ENCODE measurements at regions not wholly inside any gene's neighbourhood (a gene's known extent, or its start where the extent isn't known, plus 50 kb on each side); places are given as distances from the start of the nearest gene placed in this dataset.

DNA sequence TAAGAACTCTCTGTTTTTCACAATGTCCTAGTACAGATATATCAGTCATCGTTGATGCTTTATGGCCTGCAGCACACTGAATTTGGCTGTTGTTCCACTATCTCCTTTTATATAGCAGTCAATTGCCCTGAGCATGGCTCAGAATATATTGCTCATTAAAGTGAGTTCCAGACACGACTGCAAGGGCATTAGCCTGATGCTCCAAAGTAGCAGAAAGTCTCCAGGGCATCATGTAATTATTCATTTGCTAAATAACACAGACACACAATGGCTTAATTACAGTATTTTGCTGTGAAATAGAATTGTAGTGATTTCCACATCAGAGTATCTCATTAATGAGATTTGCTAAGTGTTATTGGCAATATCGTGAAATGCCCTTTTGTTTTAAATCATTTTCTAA is 1167.5 kb downstream of the AACS start:
- H3K27me3 ChIP-seq (ENCODE audit: insufficient read depth, low read length), result no peaks in the 10 kb centered on the region
- H4K20me1 ChIP-seq (ENCODE audit: insufficient read depth, low read length), result no peaks in the 10 kb centered on the region
- TF ChIP-seq, protein P1, sequence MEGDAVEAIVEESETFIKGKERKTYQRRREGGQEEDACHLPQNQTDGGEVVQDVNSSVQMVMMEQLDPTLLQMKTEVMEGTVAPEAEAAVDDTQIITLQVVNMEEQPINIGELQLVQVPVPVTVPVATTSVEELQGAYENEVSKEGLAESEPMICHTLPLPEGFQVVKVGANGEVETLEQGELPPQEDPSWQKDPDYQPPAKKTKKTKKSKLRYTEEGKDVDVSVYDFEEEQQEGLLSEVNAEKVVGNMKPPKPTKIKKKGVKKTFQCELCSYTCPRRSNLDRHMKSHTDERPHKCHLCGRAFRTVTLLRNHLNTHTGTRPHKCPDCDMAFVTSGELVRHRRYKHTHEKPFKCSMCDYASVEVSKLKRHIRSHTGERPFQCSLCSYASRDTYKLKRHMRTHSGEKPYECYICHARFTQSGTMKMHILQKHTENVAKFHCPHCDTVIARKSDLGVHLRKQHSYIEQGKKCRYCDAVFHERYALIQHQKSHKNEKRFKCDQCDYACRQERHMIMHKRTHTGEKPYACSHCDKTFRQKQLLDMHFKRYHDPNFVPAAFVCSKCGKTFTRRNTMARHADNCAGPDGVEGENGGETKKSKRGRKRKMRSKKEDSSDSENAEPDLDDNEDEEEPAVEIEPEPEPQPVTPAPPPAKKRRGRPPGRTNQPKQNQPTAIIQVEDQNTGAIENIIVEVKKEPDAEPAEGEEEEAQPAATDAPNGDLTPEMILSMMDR (IDR thresholded peaks at IDR 0.05; ENCODE audit: extremely low read depth, low read depth, low read length), result no peak
- DNase-seq (ENCODE audit: insufficient read length, low spot score, missing footprints), result no peak
- H3K4me2 ChIP-seq (ENCODE audit: insufficient read depth, low read length), result no peak overlapping the region
- no peaks in the 10 kb centered on the region for H3K9me3 ChIP-seq (ENCODE audit: low read depth, low read length)
- no peaks in the 10 kb centered on the region for H3K36me3 ChIP-seq (ENCODE audit: insufficient read depth, low read length)
- no peaks in the 10 kb centered on the region for H3K79me2 ChIP-seq (ENCODE audit: insufficient read depth, low read length)
- H3K4me3 ChIP-seq (ENCODE audit: insufficient read depth, low read length), result no peak overlapping the region
- H3K4me1 ChIP-seq (ENCODE audit: insufficient read depth, low read length), result no peaks in the 10 kb centered on the region
- H2AFZ ChIP-seq (ENCODE audit: low read length), result no peak overlapping the region
- H3K27ac ChIP-seq (ENCODE audit: low read depth, low read length), result no peak overlapping the region

DNA sequence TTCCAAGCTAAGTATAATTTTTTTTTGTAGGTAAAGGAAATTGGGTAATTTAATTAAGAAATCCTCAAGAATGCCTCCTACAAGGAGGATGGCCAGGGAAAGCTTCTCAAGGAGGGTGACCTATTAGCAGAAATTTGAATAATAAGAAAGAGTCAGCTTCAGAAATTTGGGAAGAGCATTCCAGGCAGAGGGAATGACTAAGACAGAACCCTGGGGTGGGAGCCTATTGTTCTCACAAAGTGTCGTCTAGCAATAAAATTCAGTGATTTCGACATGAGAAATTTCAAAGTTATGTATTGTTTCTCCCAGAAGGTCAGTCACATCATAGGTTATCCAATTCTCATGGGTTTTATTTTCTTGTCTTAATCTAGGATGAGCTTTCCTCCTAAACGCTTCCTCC is 1168.4 kb downstream of the AACS start:
- no peak overlapping the region for H2AFZ ChIP-seq (ENCODE audit: low read length)
- H3K4me2 ChIP-seq (ENCODE audit: insufficient read depth, low read length), result no peak overlapping the region
- no peaks in the 10 kb centered on the region for H4K20me1 ChIP-seq (ENCODE audit: insufficient read depth, low read length)
- no peaks in the 10 kb centered on the region for H3K36me3 ChIP-seq (ENCODE audit: insufficient read depth, low read length)
- H3K27me3 ChIP-seq (ENCODE audit: insufficient read depth, low read length), result no peaks in the 10 kb centered on the region
- no peak overlapping the region for H3K4me3 ChIP-seq (ENCODE audit: insufficient read depth, low read length)
- no peak overlapping the region for H3K27ac ChIP-seq (ENCODE audit: low read depth, low read length)
- DNase-seq (ENCODE audit: insufficient read length, low spot score, missing footprints), result no peak
- TF ChIP-seq, protein P1 (IDR thresholded peaks at IDR 0.05; ENCODE audit: extremely low read depth, low read depth, low read length), result no peak
- no peaks in the 10 kb centered on the region for H3K9me3 ChIP-seq (ENCODE audit: low read depth, low read length)
- no peaks in the 10 kb centered on the region for H3K4me1 ChIP-seq (ENCODE audit: insufficient read depth, low read length)
- H3K79me2 ChIP-seq (ENCODE audit: insufficient read depth, low read length), result no peaks in the 10 kb centered on the region

DNA sequence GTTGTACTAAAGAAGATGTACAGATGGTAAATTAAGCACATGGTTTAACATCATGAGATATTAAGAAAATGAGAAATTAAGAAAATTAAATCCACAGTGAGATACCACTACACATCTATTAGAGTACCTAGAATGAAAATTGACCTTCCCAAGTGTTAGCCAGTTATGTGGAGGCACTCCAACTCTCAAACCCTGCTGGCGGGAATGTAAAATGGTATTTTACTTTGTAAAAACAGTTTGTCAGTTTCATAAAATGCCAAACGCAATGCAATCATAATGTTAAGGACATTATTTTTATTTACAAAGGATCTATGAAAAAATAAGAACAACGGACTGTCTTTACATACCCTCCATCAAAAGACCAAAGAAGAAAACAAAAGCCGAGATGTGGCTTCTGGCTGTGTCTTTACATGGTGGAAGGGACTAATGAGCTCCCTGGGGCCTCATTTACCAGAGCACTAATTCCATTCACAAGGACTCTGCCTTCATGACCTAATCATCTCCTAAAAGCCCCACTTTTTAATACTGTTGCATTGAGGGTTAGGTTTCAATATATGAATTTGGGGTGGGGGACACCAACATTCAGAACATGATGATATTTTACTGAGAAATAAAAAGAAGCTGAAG is 1178.7 kb downstream of the AACS start:
- no peaks in the 10 kb centered on the region for H3K4me1 ChIP-seq (ENCODE audit: insufficient read depth, low read length)
- no peaks in the 10 kb centered on the region for H3K36me3 ChIP-seq (ENCODE audit: insufficient read depth, low read length)
- H3K9me3 ChIP-seq (ENCODE audit: low read depth, low read length), result no peaks in the 10 kb centered on the region
- H3K4me3 ChIP-seq (ENCODE audit: insufficient read depth, low read length), result no peak overlapping the region
- no peak overlapping the region for H2AFZ ChIP-seq (ENCODE audit: low read length)
- no peak for DNase-seq (ENCODE audit: insufficient read length, low spot score, missing footprints)
- no peaks in the 10 kb centered on the region for H3K79me2 ChIP-seq (ENCODE audit: insufficient read depth, low read length)
- no peak overlapping the region for H3K4me2 ChIP-seq (ENCODE audit: insufficient read depth, low read length)
- no peaks in the 10 kb centered on the region for H3K27me3 ChIP-seq (ENCODE audit: insufficient read depth, low read length)
- no peaks in the 10 kb centered on the region for H4K20me1 ChIP-seq (ENCODE audit: insufficient read depth, low read length)
- no peak overlapping the region for H3K27ac ChIP-seq (ENCODE audit: low read depth, low read length)
- TF ChIP-seq, protein P1 (IDR thresholded peaks at IDR 0.05; ENCODE audit: extremely low read depth, low read depth, low read length), result no peak

DNA sequence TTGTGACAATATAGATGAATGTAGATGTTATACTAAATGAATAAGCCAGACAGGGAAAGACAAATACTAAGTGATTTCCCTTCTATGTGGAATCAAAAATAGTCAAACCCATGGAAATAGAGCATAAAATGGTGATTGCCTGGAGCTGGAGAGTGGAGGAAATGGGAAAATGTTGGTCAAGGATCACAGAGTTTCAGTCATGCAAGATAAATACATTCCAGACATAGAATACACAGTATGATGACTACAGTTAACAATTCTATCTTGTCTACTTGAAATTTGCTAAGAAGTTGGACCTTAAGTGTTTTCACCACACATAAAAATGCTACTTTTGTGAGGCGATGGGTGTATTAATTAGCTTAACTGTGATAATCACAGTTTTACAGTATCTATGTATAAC is 1182.7 kb downstream of the AACS start:
- H3K79me2 ChIP-seq (ENCODE audit: insufficient read depth, low read length), result no peaks in the 10 kb centered on the region
- no peaks in the 10 kb centered on the region for H4K20me1 ChIP-seq (ENCODE audit: insufficient read depth, low read length)
- no peak overlapping the region for H3K4me3 ChIP-seq (ENCODE audit: insufficient read depth, low read length)
- no peak overlapping the region for H2AFZ ChIP-seq (ENCODE audit: low read length)
- TF ChIP-seq, protein P1 (IDR thresholded peaks at IDR 0.05; ENCODE audit: extremely low read depth, low read depth, low read length), result no peak
- no peak overlapping the region for H3K4me2 ChIP-seq (ENCODE audit: insufficient read depth, low read length)
- DNase-seq (ENCODE audit: insufficient read length, low spot score, missing footprints), result no peak
- no peaks in the 10 kb centered on the region for H3K4me1 ChIP-seq (ENCODE audit: insufficient read depth, low read length)
- H3K9me3 ChIP-seq (ENCODE audit: low read depth, low read length), result no peaks in the 10 kb centered on the region
- no peaks in the 10 kb centered on the region for H3K27me3 ChIP-seq (ENCODE audit: insufficient read depth, low read length)
- no peaks in the 10 kb centered on the region for H3K36me3 ChIP-seq (ENCODE audit: insufficient read depth, low read length)
- H3K27ac ChIP-seq (ENCODE audit: low read depth, low read length), result no peak overlapping the region
